ENCODE measurements at regions not wholly inside any gene's neighbourhood (a gene's known extent, or its start where the extent isn't known, plus 50 kb on each side); places are given as distances from the start of the nearest gene placed in this dataset.

DNA sequence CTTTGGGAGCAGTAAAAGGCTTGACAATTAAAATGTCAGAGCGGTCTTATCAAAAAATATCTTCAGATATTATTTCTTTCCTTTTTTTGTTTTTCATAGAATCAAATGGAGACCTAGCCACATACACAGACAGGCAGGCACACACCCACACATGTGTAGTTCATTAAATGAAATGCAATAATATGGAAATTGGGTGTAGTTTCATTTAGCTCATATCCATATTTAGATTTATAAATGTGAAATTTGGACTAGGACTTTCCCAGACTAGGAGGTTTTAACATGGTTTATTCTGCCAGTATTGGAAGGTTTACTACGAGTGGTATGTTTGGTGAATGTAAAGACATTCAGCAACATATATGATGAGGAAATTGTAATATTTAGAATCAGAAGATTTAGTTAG, 277.7 kb upstream of the NT5E start:
- intact Hi-C loops (cut with micrococcal nuclease; ENCODE audit: unreplicated experiment): no loop called here
- no peak overlapping the region for H3K4me3 ChIP-seq (ENCODE audit: low read depth, low read length)
- H3K36me3 ChIP-seq (ENCODE audit: control insufficient read depth, insufficient read depth, low read length): no peaks in the 10 kb centered on the region
- POLR2A ChIA-PET: no interaction called here
- no peaks in the 10 kb centered on the region for H3K27me3 ChIP-seq (replicated peaks; ENCODE audit: control insufficient read depth, insufficient read depth, low read length)
- Mint-ChIP-seq H3K4me1 (ENCODE audit: low read depth, unreplicated experiment) (no peaks in the 10 kb centered on the region), H3K27ac (ENCODE audit: unreplicated experiment) (no peak overlapping the region), H3K9me3 (ENCODE audit: unreplicated experiment) (no peaks in the 10 kb centered on the region), H3K4me3 (ENCODE audit: unreplicated experiment) (no peak overlapping the region), H3K36me3 (ENCODE audit: insufficient read depth, unreplicated experiment) (no peaks in the 10 kb centered on the region), H3K27me3 (ENCODE audit: insufficient read depth, unreplicated experiment) (peaks cover 7% of the 10 kb centered on the region)
- H3K9me3 ChIP-seq: no peaks in the 10 kb centered on the region
- DNase-seq: no peak
- no TSS peak for BruUV-seq (replicated peaks)
- TF ChIP-seq, protein P1, sequence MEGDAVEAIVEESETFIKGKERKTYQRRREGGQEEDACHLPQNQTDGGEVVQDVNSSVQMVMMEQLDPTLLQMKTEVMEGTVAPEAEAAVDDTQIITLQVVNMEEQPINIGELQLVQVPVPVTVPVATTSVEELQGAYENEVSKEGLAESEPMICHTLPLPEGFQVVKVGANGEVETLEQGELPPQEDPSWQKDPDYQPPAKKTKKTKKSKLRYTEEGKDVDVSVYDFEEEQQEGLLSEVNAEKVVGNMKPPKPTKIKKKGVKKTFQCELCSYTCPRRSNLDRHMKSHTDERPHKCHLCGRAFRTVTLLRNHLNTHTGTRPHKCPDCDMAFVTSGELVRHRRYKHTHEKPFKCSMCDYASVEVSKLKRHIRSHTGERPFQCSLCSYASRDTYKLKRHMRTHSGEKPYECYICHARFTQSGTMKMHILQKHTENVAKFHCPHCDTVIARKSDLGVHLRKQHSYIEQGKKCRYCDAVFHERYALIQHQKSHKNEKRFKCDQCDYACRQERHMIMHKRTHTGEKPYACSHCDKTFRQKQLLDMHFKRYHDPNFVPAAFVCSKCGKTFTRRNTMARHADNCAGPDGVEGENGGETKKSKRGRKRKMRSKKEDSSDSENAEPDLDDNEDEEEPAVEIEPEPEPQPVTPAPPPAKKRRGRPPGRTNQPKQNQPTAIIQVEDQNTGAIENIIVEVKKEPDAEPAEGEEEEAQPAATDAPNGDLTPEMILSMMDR (IDR thresholded peaks at IDR 0.05; ENCODE audit: insufficient read depth in 1 of 2, low read depth in 1 of 2, low read length in 1 of 2, severe bottlenecking in 1 of 2, unreplicated experiment in 1 of 2): no peak
- H3K4me1 ChIP-seq: no peaks in the 10 kb centered on the region
- CTCF ChIA-PET: no interaction called here

DNA sequence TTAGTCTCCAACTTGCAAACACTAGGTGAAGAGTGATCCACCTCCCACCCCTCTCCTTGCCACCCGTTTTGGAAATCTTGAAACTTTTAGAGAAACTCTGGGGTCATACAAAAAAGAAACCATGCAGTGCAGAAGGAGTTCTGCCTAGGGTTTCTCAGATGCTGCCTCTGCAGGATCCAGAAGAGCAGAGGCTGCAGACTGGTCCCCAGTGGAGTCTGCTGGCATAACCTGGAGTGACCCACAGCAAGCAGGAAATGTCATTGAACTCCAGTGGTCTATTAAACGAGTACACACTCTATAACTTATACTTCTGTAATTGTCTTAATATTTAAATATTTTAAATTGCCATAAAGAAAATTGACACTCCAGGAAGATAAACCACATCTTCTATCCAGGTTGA, 280.7 kb upstream of the NT5E start:
- no peak overlapping the region for H3K4me3 Mint-ChIP-seq (ENCODE audit: unreplicated experiment)
- intact Hi-C loops (cut with micrococcal nuclease; ENCODE audit: unreplicated experiment): no loop called here
- Histone ChIP-seq H3K9me3 (no peaks in the 10 kb centered on the region), H3K36me3 (ENCODE audit: control insufficient read depth, insufficient read depth, low read length) (no peaks in the 10 kb centered on the region), H3K4me3 (ENCODE audit: low read depth, low read length) (no peak overlapping the region), H3K27me3 (replicated peaks; ENCODE audit: control insufficient read depth, insufficient read depth, low read length) (no peaks in the 10 kb centered on the region), H3K4me1 (no peaks in the 10 kb centered on the region)
- no peaks in the 10 kb centered on the region for H3K36me3 Mint-ChIP-seq (ENCODE audit: insufficient read depth, unreplicated experiment)
- no peaks in the 10 kb centered on the region for H3K9me3 Mint-ChIP-seq (ENCODE audit: unreplicated experiment)
- no peak overlapping the region for H3K27ac Mint-ChIP-seq (ENCODE audit: unreplicated experiment)
- no peaks in the 10 kb centered on the region for H3K4me1 Mint-ChIP-seq (ENCODE audit: low read depth, unreplicated experiment)
- TF ChIP-seq, protein P1 (IDR thresholded peaks at IDR 0.05; ENCODE audit: insufficient read depth in 1 of 2, low read depth in 1 of 2, low read length in 1 of 2, severe bottlenecking in 1 of 2, unreplicated experiment in 1 of 2): no peak
- no peak for DNase-seq
- POLR2A ChIA-PET: no interaction called here
- no TSS peak for BruUV-seq (replicated peaks)
- CTCF ChIA-PET: no interaction called here
- peaks cover 2% of the 10 kb centered on the region for H3K27me3 Mint-ChIP-seq (ENCODE audit: insufficient read depth, unreplicated experiment)

DNA sequence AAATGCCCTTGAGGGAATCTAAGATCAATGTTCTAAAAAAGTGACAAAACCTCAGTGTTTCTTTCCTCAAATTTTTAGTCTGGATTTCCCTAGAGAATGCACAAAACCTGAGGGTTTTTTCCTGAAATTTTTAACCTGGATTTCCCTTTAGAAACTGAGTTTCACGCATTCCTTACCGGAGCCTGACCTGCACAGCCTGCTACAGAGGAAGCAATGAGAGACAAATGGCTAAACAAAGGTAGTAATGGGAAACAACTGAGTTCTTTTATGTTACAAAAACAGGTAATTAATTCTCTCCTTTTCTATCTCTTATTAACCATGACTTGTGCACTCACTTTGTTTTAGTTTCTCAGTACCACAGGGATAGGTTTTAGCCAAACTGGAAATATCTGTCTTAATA, 281.7 kb upstream of the NT5E start:
- peaks cover 10% of the 10 kb centered on the region for H3K27me3 Mint-ChIP-seq (ENCODE audit: insufficient read depth, unreplicated experiment)
- H3K4me3 ChIP-seq (ENCODE audit: low read depth, low read length): no peak overlapping the region
- no peaks in the 10 kb centered on the region for H3K27me3 ChIP-seq (replicated peaks; ENCODE audit: control insufficient read depth, insufficient read depth, low read length)
- ChIA-PET POLR2A (no interaction called here), CTCF (no interaction called here)
- H3K4me1 ChIP-seq: no peaks in the 10 kb centered on the region
- BruUV-seq (replicated peaks): no TSS peak
- no peaks in the 10 kb centered on the region for H3K9me3 Mint-ChIP-seq (ENCODE audit: unreplicated experiment)
- DNase-seq: no peak
- TF ChIP-seq, protein P1 (IDR thresholded peaks at IDR 0.05; ENCODE audit: insufficient read depth in 1 of 2, low read depth in 1 of 2, low read length in 1 of 2, severe bottlenecking in 1 of 2, unreplicated experiment in 1 of 2): no peak
- H3K4me3 Mint-ChIP-seq (ENCODE audit: unreplicated experiment): no peak overlapping the region
- no peaks in the 10 kb centered on the region for H3K36me3 ChIP-seq (ENCODE audit: control insufficient read depth, insufficient read depth, low read length)
- no peaks in the 10 kb centered on the region for H3K36me3 Mint-ChIP-seq (ENCODE audit: insufficient read depth, unreplicated experiment)
- H3K4me1 Mint-ChIP-seq (ENCODE audit: low read depth, unreplicated experiment): no peaks in the 10 kb centered on the region
- H3K9me3 ChIP-seq: no peaks in the 10 kb centered on the region
- no peak overlapping the region for H3K27ac Mint-ChIP-seq (ENCODE audit: unreplicated experiment)
- intact Hi-C loops (cut with micrococcal nuclease; ENCODE audit: unreplicated experiment): no loop called here
